HepG2 (cell line): ENCODE measurements at regions not wholly inside any gene's neighbourhood (a gene's known extent, or its start where the extent isn't known, plus 50 kb on each side); places are given as distances from the start of the nearest gene placed in this dataset.

Experiments used
- NCOR1 ChIP-seq: fragments of 200-600 bp; sonication (generic); IDR thresholded peaks from 2 replicates; pipeline ENCODE4 v1.7.0; 2017; ENCODE audit warnings: antibody characterized with exemption, low read length, borderline replicate concordance
- NONO ChIP-seq, 2 experiments: fragments of 450-650 bp in 1 of 2; sonication (generic) in 1 of 2; formaldehyde crosslinking in 1 of 2; IDR thresholded peaks in 1 of 2; conservative IDR thresholded peaks in 1 of 2; 2 replicates each; pipeline versions ENCODE4 v1.6.1 to v1.8.0; 2017 to 2022; ENCODE audit warnings: mild to moderate bottlenecking in 1 of 2, missing genetic modification reagents in 1 of 2, moderate library complexity in 1 of 2
- PHF21A ChIP-seq: sonication (generic); formaldehyde crosslinking; IDR thresholded peaks from 2 replicates; pipeline ENCODE4 v1.5.0; 2020; ENCODE audit warnings: mild to moderate bottlenecking, missing genetic modification reagents
- RARA ChIP-seq: IDR thresholded peaks from 2 replicates; pipeline ENCODE4 v1.6.1; 2016; ENCODE audit warnings: missing genetic modification reagents, missing compliant biosample characterization
- RXRB ChIP-seq: IDR thresholded peaks from 2 replicates; pipeline ENCODE4 v1.6.1; 2016; ENCODE audit warnings: borderline replicate concordance, missing genetic modification reagents, missing compliant biosample characterization
- ZNF446 ChIP-seq: sonication (generic); formaldehyde crosslinking; IDR thresholded peaks from 2 replicates; pipeline ENCODE4 v1.5.0; 2020; ENCODE audit warnings: mild to moderate bottlenecking, missing genetic modification reagents
- ZNF644 ChIP-seq: IDR thresholded peaks from 2 replicates; pipeline ENCODE4 v1.6.1; 2016; ENCODE audit warnings: low read depth
- TF ChIP-seq, protein P1 (sequence below), 2 experiments: sonication (generic) in 1 of 2; formaldehyde crosslinking in 1 of 2; IDR thresholded peaks; 2 replicates each; pipeline versions ENCODE4 v1.4.0 to v1.6.1; 2016 to 2020; ENCODE audit warnings: borderline replicate concordance in 1 of 2, low read depth in 1 of 2, mild to moderate bottlenecking in 1 of 2, missing genetic modification reagents in 1 of 2
- TF ChIP-seq, protein P2 (sequence below), 2 experiments: fragments of 450-650 bp in 1 of 2; sonication (generic) in 1 of 2; formaldehyde crosslinking in 1 of 2; IDR thresholded peaks; 2 replicates each; pipeline versions ENCODE4 v1.6.1 to v1.8.0; 2016 to 2022; ENCODE audit warnings: antibody characterized with exemption in 1 of 2, mild to moderate bottlenecking in 1 of 2, missing genetic modification reagents in 1 of 2

DNA sequence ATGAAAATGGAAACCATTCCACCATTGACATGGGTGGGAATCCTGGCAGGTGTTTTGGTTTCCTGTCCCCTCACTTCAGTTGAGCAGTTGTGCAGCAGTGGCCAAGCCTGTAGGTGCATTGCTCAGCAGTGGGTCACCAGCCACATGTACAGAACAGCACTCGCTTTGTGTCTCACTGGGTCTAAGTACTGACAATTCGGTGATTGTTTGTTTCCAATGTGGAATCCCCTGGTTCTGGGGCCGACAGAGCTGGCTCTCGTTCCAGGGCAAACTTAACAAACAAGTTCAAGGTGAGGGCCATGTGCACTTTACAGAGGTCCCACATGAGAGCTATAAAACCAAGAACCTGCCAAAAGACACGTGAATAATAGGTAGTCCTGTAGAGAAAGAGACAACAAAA is 54.1 kb upstream of the SPATA13 start (continued):
- TF ChIP-seq NONO (IDR thresholded peaks at IDR 0.05) (no peak), NONO (CRISPR knock-in tag; conservative IDR thresholded peaks at IDR 0.05) (no peak; the same call in 1 of the 2 replicates), PHF21A (CRISPR knock-in tag) (0 out of 2 replicates have a peak, but pooled peaks have one; percentile 38), ZNF446 (CRISPR knock-in tag) (no peak), RARA (CRISPR knock-in tag) (peak; percentile 94), RXRB (CRISPR knock-in tag) (peak; percentile 42; the same call in 1 of the 2 replicates), ZNF644 (CRISPR knock-in tag) (peak; percentile 63; the same call in 1 of the 2 replicates), NCOR1 (peak; percentile 76; the same call in 1 of the 2 replicates)
- TF ChIP-seq, protein P1, sequence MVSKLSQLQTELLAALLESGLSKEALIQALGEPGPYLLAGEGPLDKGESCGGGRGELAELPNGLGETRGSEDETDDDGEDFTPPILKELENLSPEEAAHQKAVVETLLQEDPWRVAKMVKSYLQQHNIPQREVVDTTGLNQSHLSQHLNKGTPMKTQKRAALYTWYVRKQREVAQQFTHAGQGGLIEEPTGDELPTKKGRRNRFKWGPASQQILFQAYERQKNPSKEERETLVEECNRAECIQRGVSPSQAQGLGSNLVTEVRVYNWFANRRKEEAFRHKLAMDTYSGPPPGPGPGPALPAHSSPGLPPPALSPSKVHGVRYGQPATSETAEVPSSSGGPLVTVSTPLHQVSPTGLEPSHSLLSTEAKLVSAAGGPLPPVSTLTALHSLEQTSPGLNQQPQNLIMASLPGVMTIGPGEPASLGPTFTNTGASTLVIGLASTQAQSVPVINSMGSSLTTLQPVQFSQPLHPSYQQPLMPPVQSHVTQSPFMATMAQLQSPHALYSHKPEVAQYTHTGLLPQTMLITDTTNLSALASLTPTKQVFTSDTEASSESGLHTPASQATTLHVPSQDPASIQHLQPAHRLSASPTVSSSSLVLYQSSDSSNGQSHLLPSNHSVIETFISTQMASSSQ (IDR thresholded peaks at IDR 0.05; ENCODE audit: low read depth): no peak
- TF ChIP-seq, protein P1 (CRISPR knock-in tag; IDR thresholded peaks at IDR 0.05; ENCODE audit: borderline replicate concordance): peak; percentile 43; the same call in 1 of the 2 replicates
- TF ChIP-seq, protein P2, sequence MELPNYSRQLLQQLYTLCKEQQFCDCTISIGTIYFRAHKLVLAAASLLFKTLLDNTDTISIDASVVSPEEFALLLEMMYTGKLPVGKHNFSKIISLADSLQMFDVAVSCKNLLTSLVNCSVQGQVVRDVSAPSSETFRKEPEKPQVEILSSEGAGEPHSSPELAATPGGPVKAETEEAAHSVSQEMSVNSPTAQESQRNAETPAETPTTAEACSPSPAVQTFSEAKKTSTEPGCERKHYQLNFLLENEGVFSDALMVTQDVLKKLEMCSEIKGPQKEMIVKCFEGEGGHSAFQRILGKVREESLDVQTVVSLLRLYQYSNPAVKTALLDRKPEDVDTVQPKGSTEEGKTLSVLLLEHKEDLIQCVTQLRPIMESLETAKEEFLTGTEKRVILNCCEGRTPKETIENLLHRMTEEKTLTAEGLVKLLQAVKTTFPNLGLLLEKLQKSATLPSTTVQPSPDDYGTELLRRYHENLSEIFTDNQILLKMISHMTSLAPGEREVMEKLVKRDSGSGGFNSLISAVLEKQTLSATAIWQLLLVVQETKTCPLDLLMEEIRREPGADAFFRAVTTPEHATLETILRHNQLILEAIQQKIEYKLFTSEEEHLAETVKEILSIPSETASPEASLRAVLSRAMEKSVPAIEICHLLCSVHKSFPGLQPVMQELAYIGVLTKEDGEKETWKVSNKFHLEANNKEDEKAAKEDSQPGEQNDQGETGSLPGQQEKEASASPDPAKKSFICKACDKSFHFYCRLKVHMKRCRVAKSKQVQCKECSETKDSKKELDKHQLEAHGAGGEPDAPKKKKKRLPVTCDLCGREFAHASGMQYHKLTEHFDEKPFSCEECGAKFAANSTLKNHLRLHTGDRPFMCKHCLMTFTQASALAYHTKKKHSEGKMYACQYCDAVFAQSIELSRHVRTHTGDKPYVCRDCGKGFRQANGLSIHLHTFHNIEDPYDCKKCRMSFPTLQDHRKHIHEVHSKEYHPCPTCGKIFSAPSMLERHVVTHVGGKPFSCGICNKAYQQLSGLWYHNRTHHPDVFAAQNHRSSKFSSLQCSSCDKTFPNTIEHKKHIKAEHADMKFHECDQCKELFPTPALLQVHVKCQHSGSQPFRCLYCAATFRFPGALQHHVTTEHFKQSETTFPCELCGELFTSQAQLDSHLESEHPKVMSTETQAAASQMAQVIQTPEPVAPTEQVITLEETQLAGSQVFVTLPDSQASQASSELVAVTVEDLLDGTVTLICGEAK (IDR thresholded peaks at IDR 0.05): no peak
- TF ChIP-seq, protein P2 (CRISPR knock-in tag; IDR thresholded peaks at IDR 0.05): no peak
